Cardiac fibroblast (primary cell): ENCODE measurements at regions not wholly inside any gene's neighbourhood (a gene's known extent, or its start where the extent isn't known, plus 50 kb on each side); places are given as distances from the start of the nearest gene placed in this dataset.

Experiments
- DNase-seq, 2 donors: peaks; one replicate each; pipeline versions ENCODE4 v3.0.0 to v3.0.0-alpha.2; 2010; ENCODE audit warnings: low read depth in 2 of 2
- H3K4me3 ChIP-seq, 2 donors: replicated peaks in 1 of 2; 1 replicate in 1 of 2; 2 replicates in 1 of 2; pipeline ENCODE4 v1.5.1; 2011; ENCODE audit warnings: low read depth in 2 of 2, low read length in 2 of 2, mild to moderate bottlenecking in 2 of 2, moderate library complexity in 1 of 2
- CTCF ChIP-seq: IDR thresholded peaks from one replicate; pipeline ENCODE4 v1.5.1; 2011; ENCODE audit warnings: low read depth, mild to moderate bottlenecking, low read length, inconsistent platforms

DNA sequence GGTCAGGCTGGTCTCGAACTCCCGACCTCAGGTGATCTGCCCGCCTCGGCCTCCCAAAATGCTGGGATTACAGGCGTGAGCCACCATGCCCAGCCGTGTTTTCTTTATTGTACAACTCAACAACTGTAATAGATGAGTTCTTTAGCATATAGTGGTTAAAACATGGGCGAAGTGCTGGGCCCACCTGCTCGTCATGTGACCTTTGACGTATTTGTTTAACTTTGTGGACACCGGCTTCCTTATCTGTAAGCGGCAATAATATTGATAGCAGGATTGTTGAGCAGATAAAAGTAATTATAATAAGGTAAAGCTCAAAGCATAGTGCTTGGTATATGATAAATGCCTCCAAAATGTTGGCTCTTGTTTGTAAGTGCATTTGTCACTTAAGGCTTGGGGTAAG, 460.3 kb downstream of the KLF12 start:
- no peak for DNase-seq
- TF ChIP-seq CTCF: no peak
- no peak overlapping the region for H3K4me3 ChIP-seq

DNA sequence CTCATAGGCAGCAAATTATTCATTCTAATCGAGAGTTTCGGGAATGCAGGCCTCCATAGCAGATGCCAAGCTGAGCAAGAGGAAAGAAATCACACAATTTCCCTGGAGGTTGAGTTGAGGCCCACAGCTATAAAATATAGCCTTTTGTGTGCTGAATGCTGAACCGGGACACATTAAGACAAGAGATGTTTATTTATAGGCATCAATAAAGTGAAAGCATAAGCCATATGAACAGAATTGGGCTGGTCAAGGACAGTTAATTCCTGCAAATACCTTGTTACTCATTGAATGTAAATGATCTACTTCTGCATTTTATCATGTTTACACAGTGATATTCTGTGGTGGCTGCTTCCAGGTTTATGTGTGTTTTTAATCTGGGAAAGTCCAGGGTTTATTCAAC, 461.7 kb downstream of the KLF12 start:
- DNase-seq: peak; percentile 5 to 8
- TF ChIP-seq CTCF: no peak
- no peak overlapping the region for H3K4me3 ChIP-seq

DNA sequence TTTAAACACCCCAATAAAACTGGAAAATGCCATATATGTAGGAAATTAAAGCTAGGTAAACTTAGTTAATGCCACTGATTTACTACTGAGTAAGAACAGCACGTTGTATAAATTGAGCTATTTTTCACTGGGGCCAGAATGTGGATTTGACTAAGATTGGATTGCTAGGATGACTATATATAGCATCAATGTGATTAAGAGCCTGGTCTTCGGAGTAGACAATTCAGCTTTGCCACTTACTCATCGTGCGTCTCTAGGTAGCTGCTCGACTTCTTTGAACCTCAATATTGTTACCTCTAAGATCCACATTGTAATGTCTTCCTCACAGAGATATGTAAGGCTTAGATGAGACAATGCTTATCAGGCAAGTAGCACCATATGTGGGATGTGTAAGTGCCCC, 462.5 kb downstream of the KLF12 start:
- no peak overlapping the region for H3K4me3 ChIP-seq
- TF ChIP-seq CTCF: no peak
- DNase-seq: peak in 1 of 2 donors; percentile 14

DNA sequence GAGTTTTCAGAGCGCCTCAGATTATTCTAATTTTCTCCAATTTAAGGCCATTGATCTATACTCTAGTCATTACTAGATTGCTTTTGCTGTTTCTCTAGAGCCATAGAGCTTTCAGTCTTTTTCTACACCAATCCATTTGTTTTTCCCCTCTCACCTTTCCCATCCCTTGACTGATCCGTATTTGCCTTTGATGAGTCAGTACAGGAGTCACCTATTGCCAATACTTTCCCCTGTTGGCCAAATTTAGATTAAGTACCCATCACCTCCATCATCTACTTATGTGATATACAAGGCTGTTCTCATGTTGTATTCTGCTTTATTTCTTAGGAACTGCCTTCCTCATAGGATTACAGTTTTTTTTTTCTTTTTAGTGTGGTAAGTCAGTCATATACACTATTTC, 463.2 kb downstream of the KLF12 start:
- no peak for DNase-seq
- no peak overlapping the region for H3K4me3 ChIP-seq
- TF ChIP-seq CTCF: no peak

- no peak overlapping the region for H3K4me3 ChIP-seq
- peak in 1 of 2 donors; percentile 69 for DNase-seq
- no peak for TF ChIP-seq CTCF
Measured at GRCh38 chr13:73667756-73668155, 466.4 kb downstream of the KLF12 start.

DNA sequence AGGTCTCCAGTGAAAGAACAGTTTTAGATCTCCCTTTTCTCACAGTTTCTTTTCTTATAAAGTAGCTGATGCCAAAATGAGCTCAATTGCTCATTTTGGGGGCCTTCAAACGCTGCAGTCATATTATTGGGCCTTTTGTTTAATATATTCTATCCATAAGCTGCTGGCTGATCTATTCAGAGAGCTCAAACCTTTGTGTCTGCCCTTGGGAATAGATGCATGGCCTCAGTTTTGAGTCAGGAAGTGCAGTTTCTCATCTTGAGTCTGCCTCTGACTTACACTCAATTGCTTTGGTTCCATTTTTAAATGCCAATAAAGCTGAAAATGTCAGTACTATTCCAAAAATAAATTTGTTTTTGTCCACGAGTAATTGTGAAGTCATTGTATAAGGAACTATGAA, 468.9 kb downstream of the KLF12 start:
- no peak for DNase-seq
- H3K4me3 ChIP-seq: no peak overlapping the region
- no peak for TF ChIP-seq CTCF

- no peak overlapping the region for H3K4me3 ChIP-seq
- no peak for DNase-seq
- TF ChIP-seq CTCF: no peak
Measured at GRCh38 chr13:73664851-73665250, 469.4 kb downstream of the KLF12 start.
